GM21528 (cell line): ENCODE measurements at regions not wholly inside any gene's neighbourhood (a gene's known extent, or its start where the extent isn't known, plus 50 kb on each side); places are given as distances from the start of the nearest gene placed in this dataset.
A peak's percentile ranks its signal among the peaks of the same experiment; 100 is the strongest.

Experiments used
- ATAC-seq: cut with Tn5 transposase; IDR thresholded peaks from one replicate; pipeline ENCODE4 v1.9.1; 2021; ENCODE audit warnings: mild to moderate bottlenecking, moderate library complexity; ENCODE audit not compliant: unreplicated experiment, low FRiP score

DNA sequence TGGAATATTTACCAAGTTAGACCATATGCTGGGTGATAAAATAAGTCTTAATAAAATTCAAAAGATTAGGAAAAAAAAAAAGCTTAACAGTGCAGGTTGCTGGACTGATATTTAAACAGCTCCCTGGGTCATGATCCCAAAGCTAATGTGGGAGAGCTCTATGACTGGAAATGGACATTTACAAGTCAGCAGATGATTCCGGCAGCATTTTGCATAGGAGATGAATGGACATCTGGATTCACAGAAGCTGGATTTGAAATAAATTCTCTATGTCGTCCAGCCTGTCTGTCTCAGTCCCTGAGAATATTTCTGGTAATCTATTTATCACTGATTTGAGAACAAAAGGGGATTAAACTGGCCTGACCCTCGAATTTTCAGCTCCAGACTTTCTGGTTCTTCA, 52.3 kb upstream of the KLHL25 start:
- no peak for ATAC-seq

DNA sequence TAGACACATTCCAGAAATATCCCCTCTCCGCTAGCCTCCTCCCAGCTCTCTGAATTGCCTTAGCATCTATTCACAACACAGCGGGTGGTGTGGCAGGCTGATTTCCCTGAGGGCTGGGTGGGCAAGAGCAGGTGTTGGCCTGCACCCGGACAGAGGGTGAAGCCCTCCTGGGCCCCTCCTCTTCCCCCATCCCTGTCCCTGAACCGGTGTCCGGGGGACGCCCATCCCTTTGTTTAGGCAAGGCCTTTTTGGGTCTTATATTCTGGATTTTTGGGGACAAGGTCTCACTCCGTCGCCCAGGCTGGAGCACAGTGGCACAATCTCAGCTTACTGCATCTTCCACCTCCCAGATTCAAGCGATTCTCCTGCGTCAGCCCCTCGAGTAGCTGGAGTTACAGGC, 55.2 kb upstream of the KLHL25 start:
- no peak for ATAC-seq

DNA sequence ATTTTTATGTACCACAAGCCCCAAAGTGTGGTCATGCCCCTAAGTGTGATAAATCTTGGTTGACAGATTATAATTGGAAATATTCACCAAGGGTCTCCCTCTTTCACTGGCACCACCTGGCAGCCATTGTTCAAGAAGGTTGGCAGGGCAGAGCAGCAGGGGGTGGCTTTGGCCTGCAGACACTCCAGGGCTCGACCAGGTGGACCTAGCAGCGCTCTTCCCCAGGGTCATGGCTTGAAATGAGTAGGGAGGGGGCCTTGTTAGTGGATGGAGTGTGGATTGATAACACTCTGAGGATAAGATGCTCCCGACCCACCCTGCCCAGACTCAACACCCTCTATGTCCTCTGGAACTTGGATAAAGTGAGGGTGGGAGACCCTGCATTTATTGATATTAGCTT, 58.2 kb upstream of the KLHL25 start:
- ATAC-seq = no peak

DNA sequence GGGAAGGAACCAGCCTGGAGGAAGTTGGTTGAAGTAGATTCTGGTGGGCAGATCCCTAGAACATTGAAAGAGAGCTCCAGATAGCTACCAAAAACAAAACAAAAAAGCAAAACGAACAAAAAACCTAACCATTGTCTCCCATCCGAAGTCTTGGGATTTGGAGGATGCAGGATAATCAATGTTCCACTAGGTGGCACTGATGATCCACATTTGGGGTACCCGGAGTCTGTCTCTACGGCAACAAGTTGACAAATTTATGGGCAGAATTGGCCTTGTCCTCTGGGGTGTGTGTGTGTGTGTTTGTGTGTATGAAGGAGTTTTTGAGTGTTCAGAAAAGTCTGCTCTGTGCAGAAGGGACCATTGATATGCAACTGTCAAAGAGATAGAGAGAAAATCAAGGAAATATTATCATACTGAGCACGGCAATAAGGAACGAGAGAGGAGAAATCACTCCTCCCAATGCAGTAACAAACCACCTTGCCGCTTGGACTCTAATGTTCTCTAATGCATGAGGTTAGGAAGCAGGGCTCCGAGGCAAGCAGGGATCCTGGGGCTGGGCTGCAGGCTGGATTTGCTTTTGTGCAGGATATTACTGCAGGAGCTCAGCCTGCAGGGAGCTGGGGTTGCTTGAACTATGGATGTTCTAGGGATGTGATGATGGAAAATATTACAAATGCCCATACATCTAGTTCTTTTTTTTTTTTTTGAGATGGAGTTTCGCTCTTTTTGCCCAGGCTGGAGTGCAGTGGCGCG, 59.8 kb upstream of the KLHL25 start:
- ATAC-seq = peak; percentile 69

DNA sequence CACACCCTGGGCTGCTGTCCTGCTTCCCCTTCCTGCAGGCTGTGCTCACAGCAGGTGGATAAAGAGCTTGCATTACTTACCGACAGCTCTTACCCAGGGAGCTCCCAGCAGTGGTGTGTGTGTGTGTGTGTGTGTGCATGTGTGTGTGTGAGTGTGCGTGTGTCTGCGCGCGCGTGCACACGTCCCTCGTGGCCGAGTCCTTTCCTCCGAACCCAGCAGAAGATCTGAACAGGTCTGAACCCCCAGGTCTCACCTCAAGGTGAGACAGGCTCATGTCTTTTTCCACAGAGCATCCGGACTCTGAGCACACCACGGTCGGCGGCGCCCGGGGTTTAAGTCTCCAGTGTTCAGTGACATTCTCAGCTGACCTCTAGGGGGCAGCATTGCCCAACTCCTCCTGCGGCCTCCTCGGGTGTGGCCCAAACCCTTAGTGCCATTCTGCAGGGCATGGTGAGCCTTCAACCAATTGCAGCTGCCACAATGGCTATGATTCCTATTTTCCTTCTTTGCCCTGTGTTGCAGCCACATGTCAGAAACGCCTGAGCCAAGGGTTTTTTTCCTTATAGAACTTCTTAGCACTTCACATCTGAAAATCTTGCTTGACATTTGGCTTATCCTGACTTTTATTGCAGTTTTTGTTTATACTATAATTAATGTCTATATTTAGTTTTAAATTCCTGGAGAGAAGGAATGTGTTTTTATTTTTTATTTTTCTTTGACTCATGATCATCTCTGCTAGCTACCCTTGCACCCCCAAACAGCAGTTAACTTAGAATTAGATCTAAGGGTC, 64.1 kb upstream of the KLHL25 start:
- ATAC-seq = peak; percentile 91

DNA sequence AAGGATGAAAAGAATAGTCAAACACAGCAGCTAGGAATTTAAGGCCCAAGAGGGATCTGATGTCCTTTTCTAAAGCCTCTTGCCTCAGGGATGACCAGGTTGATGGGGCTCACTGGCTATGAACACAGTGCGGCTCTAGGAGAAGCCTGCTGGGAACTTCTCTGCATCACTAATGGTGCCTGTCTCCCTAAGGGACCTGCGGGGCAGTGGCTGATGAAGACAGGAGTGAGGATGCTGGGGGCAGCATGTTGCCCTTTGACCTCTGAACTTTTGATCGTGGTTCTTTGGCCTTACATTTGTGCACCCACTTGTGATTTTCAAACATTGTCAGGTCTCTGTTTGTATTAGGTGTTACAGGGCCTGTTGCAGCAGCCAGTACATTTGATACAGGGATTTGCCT, 64.9 kb upstream of the KLHL25 start:
- no peak for ATAC-seq

DNA sequence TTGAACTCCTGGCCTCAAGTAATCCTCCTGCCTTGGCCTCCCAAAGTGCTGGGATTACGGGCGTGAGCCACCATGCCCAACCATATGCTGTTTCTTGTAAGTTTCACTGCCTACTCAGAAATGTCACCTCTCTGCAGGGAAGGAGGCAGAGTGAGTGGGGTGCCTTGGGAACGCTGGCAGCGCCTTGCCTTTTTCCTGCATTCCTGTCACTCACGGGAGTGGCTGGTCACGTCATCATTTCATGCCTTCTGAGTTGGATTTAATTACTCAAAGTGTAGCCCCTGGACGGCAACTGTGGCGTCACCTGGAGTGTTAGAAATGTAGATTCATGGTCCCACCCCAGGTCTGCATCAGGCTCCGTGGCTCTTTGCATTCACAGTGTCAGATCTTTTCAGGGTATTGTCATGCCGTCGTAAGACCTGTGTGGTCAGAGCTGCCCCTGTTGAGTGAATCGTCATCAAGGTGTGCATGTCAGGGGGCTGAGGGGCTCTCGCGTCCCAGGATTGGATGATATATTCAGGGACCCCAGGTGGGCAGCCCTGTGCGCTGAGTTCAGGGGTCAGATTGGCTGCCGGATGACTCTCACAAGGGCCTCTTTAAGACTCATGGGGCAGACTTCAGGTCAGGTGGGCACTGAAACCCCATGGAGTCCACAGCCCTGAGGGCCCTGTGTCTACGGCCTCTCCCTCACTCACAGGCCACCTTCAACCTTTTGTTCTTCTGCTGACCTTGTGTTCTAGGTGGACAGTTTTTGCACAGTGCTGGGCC, 65.9 kb upstream of the KLHL25 start:
- no peak for ATAC-seq

DNA sequence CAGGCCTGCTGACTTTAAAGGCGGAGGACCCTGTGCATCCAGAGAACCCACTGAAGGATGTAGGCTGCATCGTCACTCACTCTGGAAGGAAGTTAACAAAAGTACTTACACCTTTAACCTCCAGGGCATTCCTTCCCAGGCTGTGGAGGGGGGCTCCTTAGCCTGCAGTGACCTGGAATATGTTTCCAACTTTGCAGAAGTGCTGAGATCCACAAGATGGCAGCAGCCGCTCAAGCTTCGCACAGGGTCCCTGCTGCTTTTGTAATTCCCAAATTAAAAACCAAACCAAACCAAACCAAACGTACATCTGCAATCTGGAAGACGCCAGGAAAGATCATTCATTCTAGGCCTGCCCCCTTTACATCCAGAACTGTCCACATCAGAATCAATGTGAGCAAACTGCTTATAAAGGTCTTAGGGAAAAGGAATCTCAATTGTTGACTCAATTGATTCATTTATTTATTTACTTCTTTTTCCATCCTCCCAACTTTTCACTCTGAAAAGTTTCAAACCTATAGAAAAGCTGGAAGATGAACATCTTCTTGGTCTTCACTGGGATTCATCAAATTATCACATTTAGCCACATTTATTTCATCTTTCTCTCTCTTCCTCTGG, 70.5 kb upstream of the KLHL25 start:
- ATAC-seq = no peak

DNA sequence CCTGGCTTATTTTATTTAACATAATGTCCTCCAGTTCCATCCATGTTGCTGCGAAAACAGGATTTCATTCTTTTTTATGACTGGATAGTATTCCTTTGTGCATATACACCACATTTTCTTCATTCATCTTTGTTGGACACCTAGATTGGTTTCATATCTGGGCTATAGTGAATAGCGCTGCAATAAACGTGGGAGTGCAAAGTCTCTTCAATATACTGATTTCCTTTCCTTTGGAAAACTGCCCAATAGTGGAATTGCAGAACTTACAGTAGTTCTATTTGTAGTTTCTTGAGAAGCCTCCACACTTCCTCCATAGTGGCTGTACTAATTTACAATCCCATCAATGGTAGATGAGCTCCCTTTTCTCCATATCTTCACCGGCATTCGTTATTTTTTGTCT, 72.5 kb upstream of the KLHL25 start:
- ATAC-seq = no peak

DNA sequence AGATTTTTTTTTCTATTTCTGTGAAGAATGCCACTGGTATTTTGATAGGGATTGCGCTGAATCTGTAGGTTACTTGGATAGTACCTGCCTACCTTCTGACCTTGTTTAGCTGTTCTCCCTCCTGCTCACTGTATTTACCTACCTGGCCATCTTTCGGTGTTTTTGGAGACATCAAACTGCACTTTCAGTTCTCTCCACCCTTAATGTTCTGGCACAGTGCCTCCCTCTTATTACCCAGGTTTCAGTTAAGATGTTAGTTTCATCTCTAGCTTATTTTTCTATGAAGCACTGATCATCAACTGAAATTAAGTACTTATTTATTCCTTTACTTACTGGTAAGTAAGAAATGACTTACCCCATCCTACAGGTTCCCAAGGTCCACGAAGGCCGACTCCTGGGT, 74.4 kb upstream of the KLHL25 start:
- ATAC-seq = no peak

DNA sequence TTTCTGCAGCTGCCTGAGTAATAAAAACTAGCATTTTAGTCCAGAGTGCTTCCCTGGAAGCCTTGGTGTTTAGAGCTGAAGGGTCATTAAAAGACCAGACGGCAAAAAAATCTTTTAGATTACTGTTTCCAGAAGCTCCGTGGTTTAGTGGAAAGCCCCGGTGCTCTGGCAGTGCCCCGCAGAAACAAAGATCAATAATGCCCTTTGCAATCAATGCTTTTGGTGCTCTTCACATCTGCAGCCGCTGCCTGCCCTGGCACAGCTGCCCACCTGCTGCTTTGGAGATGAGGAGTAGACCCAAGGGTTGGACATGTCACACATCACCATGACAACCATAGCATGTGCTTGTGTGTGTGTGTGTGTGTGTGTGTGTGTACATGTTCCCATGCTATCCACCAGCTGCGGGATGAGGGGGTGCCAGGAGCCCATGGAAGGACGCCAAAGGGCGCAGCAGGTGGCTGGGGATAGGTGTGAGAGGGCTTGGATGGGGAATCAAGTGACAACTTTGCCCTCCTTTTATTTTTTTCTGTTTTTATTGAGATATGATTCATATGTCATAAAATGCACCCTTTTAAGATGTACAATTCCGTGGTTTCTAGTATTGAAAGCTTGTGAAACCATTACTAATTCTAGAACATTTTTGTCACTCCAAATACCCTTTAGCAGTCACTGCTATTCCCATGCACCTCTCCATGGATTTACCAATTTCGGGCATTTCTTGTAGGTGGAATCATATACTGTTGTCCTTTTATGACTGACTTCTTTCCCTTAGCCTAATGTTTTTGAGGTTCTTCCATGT, 75.7 kb upstream of the KLHL25 start:
- ATAC-seq = no peak

DNA sequence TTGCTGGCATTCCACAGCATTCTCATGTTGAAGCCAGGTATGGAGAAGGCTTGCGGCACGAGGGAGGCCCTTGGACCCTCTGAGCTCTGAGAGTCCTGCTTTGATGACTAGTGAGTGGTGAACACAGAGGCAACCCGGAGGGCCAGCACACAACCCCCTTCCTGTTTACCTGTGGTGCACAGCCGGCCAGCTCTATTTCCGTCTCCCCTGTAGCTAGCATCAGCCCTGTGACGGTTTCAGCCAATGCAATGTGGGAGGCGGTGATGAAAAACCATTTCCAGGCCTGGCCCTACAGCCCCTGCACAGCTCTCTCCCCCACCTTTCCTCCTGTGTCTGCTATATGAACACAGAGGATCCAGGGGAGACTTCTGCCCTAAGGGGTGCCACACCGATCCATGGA, 76.8 kb upstream of the KLHL25 start:
- ATAC-seq = no peak

DNA sequence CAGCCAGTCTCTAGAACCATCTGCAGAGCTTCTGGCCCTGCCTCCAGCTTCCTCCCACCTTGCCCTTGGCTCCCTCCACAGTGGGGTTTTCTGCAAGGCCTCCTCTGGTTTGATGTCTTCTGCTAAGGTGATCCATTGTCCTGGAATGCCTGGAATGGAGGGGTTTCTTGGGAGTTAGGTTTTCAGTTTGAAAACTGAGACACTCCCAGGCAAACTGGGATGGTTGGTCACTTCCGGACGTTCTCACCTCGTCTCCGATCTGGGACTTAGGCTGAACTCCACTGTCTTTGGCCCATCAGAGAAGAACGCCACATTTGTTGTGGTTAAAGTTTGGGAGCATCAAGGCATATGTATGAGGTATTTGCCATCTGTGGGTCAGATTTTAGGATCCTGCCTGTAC, 77.4 kb upstream of the KLHL25 start:
- ATAC-seq = no peak

DNA sequence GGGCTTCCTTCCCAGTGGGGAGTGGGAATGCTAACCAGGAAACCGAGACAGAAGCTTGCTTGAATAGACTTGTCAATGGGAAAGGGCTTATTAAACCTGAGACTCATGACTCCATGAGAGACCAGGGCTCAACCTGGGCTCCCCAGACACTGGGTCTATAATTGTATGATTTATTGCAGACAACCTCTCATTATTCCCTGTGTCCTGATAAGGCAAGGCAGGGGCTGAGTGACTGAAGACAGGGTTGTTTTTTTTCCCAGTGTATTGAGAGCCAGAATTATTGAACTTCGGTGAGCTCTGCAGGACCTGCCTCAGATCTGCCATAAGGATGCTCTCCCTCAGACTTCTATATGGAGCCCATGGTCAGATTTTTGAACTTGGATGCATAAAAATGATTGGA, 79.5 kb upstream of the KLHL25 start:
- ATAC-seq = no peak

DNA sequence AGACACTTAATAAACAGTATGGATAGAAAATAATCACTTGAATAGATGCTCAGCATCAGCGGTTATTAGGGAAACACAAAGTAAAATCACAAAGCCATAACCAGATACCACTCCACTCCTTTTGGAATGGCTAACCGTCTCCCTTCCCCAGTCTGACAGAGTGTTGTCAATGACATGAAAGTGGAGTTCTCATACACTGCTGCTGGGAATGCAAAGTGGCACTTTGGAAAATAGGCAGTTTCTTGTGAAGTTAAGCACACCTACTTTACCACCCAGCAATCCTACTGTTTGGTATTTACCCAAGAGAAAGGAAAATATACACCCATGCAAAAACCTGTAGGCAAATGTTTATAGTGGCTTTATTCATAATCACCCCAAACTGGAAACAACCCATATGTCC, 81.0 kb upstream of the KLHL25 start:
- ATAC-seq = no peak

DNA sequence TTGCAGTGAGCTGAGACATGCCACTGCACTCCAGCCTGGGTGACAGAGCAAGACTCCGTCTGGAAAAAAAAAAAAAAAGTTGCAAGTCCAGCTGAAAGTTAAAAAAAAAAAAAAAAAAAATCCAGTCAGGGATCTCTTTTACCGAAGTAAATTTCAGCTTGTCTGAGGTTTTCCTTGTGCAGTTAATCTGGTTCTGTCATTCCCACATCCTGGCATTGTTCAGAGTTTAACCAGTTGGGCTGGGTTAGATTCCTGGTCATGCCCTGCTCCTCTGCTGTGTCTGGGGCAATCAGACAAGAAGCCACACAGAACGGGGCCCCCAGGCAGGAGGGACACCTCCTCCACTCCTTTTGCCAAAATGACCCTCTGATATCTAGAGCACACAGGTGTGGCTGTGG, 84.1 kb upstream of the KLHL25 start:
- ATAC-seq = no peak

DNA sequence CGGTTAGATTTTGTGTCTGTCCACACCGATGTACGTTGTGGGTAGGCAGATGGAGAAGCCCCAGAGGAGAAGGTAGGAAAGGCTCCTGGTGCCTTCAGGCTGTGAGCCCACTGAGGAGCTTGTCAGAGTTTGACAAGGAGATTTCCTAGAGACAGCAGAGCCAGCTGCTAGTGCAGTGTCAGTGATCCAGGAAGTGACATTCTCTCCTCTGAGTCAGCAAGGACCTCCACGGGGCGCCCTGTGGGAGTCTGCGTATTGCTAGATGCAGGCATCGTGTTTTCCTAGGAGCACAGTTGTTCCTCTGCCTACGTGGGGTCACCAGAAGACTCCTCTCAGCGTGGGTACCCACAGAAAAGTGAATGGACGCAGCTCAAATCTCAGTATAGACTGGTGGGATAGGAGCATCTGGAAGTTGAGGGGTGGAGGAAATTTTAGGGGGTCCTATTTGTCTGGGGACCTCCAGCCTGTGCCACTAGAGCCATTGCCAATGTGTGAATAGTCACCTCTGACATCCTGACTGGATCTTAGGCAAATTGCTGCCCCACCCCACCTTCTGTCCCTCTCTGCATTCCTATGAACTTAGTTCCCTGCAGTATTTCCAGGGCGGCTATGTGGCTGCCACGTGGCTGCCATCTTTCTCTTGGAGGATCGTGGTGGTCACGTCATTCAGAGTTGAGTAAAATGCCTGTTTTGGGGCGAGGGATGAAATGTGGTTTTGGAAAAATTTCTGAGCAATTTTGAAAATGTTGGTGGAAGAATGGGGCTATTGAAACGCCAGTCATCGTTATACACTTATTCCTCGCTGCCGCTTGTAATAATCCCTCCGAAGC, 84.8 kb upstream of the KLHL25 start:
- ATAC-seq = no peak

DNA sequence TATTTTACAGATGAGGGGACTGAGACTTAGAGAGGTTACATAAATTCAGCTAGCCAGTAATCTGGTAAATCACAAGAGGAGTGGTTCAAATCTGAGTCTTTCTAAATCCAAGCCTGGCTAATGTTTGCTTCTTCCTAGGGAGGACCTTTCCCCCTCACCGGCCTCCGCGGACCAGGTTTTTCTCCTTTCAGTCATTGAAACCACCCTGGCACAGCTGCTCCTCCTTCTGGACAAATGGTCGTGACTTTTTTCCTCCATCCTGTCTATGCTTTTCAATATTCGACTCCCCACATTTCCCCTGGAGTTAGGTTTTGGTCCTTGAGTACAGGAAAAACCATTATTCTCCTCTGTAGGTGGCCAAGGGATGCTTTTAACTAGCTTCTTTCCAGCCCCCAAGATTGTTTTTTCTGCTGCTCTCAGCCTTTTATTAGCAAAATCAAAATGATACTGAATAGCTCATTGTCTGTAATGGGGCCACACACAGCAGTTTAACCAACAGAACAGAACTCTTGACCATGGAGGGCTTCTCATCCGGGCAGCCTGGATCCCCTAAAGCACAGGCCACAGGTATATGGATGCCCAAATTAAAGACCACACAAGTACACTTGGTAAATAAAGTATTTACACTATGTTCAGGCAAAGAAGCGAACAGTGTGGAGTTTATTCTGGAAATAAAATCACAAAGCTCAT, 85.9 kb upstream of the KLHL25 start:
- ATAC-seq = no peak

DNA sequence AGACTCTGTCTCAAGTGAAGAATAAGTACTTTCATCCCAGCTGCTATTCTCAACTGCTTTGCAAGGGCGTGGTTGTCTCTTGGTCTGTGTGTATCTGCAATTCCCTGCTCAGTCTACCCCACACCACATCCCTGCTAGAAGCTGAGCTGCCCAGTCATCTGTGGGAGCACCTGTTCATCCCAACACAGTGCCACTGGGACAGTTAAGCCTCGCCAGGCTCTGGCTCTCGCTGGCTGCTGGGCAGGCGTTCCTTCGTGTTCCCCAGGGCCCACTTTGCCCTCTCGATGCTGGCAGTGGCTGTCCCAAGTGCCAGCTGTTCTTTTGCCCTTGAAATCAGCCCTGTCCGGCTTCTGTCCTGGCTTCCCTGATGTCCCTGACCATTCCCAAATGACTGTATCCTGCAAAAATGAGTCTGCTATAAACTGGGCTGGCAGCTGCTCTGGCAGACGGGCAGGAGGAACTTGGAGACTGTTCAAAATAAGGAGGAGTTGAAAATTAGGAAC, 91.6 kb upstream of the KLHL25 start:
- ATAC-seq = no peak
